ENCODE measurements at regions not wholly inside any gene's neighbourhood (a gene's known extent, or its start where the extent isn't known, plus 50 kb on each side); places are given as distances from the start of the nearest gene placed in this dataset.

DNA sequence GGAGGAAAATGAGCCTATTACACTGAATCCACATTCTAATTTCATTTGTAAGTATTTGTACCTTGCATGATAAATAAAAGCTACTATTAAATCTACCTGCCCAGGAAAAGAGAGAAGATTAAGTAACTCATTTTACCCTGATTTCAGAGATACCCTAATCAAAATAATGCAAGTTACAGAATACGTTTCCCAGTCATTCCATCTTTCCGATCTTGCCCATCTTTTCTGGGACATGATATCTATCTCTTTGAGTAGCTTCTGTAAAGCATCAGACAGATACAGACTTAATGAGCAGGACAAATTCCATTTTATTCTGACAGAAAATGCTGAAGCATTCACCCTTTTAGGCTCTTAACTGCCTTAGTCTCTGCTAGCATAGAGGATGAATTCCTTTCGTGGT lies 56.6 kb downstream of the SPRY2 start:
- no peak for DNase-seq

DNA sequence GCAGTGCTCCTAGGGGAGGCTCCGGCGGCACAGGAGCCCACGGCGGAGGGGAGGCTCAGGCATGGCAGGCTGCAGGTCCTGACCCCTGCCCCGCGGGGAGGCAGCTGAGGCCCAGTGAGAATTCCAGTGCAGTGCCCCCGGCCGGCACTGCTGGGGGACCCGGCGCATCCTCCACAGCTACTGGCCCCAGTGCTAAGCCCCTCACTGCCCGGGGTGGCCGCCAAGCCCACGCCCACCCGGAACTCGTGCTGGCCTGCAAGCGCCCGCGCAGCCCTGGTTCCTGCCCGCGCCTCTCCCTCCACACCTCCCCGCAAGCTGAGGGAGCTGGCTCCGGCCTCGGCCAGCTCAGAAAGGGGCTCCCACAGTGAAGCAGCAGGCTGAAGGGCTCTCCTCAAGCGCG lies 62.2 kb downstream of the SPRY2 start:
- no peak for DNase-seq

DNA sequence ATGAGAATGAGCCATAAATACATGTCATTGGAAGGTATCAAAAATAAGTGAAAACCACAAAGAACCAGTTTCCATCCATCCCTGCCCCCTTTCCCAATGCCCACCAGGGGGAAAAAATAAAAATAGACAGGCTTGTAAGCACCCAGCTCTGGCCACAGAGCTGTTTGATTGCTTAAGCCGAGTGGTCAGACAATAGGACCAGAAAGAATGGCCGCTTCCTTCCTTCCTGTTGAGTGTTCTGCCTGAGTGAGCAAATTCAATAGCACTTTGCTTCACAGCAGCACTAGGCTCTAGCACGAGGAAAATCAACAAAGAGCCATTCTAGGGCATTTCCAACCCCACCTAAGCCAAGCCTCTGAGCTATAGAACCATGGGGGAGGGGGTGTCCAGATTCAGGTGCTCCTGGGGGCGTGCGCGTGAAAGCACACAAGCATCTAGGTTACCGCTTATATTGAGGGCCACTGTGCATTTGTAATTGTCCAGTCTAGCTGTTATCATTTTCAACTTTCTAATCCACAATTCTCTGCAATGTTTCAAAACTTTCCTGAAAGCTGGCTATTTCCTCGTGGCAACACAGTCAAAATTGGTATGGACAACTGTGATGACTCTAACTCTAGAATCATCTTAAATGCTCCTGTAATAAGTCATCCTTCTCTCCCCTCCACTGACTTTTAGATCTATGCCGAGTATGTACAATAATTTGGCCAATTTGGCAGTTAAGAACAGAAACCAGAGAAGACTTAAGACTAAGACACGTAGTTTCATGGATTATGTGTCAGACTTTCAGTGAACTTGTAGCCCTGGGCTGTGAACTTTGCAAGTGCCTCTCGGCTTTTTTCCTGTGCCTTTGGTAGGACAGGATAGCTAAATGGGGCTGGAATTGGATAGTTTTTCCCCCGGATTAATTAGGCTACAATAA lies 64.3 kb downstream of the SPRY2 start:
- DNase-seq, result no peak

DNA sequence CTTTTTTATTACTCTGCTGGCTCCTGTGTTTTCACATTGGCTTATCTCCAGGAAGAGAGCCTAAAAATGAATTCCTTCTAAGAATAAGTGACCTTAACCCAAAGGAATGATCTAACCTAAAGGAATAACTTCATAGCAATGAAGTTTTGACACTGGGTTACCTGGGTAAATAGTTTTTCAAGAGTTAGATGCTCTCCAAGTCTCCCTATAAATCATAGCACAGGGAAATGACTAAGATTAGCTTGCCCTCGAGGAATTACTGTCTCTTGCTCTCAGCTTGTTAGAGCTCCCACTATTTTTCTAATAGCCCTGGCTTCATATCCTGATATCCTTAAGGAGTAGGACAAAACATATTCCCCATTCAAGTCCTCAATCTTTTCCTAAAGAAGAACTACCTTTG lies 66.3 kb downstream of the SPRY2 start:
- DNase-seq, result no peak

DNA sequence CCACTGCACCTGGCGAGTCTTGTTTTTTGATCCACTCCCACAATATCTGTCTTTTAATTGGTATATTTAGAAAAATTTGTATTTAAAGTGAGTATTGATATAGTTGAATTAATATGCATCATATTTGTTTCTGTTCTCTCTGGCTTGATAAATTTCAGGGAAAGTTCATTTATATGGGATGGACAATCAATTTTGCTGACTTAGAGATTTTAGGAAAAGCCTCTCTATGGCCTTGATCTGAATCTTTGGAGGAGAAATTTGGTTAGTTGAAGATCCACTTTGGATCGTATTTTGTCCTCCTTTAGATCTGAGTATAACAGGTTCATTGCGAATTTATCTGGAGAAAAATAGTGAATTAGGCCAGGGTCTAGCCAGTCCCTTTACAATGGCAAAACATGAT lies 67.2 kb downstream of the SPRY2 start:
- no peak for DNase-seq

DNA sequence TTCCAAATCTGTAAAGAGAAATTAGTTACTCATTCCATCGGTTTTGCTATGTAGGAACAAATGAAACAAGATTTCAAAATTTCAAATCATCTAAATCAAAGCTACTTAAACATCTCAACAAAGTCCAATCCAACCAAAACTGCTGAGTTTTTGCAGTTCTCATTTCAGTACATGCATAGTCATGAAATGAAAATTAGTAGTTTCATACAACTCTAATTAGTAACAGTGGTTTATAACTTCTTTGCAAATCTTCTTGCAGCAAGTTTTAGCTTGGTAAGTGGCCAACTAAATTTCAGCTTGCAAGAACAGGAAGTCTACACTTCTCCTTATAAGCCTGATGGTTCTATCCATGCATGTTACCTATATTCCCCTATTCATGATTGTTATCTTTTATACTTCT lies 75.6 kb downstream of the SPRY2 start:
- DNase-seq, result no peak

DNA sequence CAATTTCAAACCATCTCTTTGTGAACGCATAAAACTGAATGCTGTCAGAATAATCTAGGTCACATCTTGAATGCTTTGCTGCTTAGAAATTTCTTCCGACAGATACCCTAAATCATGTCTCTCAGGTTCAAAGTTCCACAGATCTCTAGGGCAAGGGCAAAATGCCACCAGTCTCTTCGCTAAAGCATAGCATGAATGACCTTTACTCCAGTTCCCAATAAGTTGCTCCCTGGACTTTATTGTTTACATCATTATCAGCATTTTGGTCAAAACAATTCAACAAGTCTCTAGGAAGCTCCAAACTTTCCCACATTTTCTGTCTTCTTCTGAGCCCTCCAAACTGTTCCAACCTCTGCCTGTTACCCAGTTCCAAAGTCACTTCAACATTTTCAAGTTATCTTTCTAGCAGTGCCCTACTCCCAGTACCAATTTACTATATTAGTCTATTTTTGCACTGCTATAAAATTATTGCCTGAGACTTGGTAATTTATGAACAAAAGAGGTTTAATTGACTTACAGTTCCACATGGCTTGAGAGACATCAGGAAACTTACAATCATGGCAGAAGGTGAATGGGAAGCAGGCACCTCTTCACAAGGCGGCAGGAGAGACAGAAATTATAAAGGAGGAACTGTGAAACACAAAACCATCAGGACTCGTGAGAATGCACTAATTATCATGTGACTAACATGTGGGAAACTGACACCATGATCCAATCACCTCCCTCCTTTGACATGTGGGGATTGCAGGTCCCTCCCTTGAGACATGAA lies 77.0 kb downstream of the SPRY2 start:
- no peak for DNase-seq

DNA sequence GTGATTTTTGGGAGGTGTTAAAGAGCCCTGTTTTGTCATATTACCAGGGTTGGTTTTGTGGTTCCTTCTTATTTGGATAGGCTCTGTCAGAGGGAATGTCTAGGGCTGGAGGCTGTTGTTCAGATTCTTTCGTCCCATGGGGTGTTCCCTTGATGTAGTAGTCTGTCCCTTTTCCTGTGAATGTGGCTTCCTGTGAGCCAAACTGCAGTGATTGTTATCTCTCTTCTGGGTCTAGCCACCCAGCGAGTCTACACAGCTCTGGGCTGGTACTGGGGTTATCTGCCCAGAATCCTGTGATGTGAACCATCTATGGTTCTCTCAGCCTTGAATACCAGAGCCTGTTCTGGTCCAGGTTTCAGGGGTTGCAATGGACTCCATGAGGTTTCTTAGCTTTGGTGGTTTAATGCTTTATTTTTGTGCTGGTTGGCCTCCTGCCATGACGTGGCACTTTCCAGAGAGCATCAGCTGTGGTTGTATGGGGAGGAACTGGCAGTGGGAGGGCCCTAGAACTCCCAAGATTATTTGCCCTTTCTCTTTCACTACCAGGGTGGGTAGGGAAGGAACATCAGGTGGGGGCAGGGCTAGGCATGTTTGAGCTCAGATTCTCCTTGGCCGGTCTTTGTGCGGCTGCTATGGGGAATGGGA lies 78.8 kb downstream of the SPRY2 start:
- no peak for DNase-seq

DNA sequence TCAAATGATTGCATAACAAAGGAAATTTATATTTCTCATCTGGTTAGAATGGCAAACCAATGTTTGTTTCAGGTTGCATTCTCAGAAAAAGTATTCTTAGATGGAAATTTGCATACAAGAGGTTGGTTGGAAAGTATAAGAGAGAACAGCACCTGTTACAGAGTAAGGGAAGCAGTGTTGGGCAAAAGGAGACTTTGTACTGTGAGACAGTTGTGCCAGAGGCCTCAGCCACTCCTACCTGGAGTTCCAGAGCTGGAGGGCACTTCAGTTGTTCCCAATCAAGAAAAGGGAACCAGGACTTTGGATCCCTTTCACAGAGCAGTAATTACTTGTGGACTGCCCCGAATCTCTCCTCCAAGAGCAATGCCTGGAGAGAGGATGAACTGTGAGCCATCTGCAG lies 81.8 kb downstream of the SPRY2 start:
- DNase-seq, result no peak

DNA sequence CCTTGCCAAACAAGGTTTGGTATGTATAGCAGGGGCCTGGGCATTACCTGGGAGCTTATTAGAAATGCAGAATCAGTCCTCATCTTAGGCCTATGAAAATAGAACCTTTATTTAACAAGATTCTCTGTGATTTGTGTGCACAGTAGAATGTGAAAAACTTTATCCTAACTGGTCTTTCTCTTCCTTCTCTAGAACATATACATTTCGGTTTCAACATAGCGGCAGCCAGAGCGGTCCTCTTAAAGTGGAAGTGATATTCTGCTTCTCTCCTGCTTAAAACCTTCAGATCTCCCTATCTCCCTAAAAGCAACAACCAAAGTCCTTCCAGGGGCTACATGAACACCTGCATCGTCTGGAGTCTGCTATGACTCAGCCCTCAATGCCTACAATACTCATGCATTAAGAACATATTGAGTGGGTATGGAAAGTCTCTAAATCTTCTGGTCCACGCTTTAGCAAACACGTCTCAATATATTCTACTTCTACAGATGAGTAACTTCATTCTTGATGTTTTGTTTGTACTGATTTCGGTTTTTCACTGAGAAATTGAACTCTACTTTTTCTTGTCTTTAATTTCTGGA lies 84.5 kb downstream of the SPRY2 start:
- no peak for DNase-seq

DNA sequence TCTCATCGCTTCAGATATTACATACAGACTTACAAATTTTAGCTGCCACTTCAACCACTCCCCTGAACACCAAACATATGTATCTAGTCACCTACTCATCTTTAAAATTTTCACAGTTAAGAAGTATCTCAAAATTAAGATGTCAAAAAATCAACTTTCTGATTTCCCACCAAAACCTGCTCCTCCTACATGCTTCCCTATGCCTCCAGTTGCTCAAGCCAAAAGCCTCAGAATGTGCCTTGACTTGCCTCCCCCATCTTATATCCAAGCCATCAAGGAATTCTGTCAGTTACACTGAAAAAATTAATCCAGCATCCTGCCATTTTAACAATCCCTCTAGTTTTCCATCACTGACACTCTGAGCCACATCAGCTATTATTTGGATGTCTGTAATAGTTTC lies 85.0 kb downstream of the SPRY2 start:
- no peak for DNase-seq

DNA sequence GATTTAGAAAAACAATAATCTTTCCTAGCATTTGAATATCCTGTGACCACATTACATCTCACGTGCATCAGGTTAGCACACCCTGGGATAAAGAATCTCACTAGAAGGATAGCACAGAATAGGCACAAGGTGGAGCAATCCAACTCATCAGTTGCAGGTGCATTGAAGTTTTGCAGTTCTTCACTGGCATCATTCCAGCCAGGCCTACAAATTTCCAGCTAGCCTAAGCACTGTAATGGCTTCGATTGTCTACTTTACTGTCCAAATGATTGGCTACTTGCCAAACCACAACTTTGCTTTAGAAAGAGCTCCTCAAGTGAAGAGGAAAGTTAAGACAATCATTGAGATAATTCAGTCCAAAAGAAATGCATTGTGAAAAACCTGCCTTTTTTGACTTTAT lies 89.5 kb downstream of the SPRY2 start:
- no peak for DNase-seq

DNA sequence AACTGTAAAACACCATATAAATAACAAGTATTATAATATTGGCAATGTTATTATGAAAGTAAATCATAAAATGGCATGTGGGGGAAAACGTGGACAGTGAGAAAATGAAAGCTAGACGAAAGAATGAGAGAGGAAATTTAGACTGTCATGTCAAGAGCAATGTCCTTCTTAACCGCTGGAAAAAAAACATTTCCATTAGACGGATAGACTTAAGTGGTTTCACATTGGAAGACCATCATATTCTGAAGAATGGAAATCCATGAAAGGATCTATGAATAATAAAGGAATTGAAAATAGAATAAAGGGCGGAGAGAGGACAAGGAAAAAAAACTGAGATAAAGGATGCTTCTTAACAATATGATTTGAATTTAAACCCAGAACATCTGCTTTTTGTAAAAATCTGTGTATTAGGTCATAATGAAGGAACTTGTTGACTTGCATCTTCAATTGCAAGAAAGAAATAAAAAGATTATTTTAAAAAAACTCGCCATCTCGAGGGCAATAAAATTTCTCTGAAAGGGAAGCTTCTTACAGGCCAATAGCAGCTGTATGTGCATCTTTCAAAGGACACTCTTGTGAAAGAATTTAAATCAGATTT lies 90.6 kb downstream of the SPRY2 start:
- no peak for DNase-seq

DNA sequence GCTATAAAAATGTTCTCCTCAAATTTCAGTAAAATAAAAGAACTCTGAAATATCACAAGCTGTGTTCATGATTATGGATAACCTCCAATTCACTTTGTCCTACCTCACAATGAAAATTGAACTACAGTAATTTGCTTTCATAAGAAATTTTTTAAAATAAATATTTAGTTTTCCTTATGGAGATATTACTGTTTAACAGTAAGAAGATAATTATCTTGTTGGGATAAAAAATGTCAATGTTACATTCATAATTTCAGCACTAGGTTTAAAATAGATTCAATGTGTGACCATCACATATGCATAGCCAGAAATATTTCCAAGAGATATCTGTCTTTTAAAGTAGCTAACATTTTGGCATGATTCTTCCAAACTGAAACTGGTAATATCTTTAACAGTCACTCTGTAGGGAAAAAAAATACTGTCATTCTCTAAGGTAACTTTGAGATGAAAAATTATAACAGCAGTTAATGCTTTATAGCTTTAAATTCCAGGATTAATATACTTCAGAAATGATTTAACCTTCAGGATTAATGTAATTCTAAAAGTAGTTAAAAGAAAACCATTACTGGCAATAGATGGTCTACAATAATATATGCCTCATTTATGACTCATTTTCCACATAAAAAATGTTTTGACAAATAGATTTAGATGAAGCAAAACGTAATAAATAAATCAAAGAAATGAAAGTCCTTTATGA lies 91.3 kb downstream of the SPRY2 start:
- DNase-seq, result no peak

DNA sequence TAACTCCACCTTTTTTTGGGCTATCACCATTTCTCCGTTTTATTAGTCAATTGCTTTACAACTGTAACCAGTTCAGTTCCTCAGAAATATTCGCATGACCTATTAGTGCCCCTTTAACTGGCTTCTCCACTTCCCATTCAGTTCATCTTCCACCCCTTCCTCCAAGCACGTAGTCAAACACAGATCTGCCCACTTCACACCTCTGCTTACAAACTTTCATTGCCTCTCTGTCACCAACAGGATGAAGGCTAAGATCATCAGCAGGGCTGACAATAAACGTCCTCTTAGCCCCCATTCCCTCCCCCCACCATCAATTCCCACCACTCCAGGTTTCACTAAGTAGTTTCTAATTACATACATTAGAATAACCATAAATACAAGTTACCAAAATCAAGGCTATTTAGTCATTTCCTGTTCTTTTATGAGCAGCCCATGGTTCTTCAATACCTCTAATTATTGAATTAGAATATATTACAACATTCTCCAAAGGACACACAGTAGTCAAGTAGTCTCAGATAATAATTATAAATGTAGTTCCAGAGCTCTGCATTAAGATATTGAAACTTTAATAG lies 95.7 kb downstream of the SPRY2 start:
- no peak for DNase-seq

DNA sequence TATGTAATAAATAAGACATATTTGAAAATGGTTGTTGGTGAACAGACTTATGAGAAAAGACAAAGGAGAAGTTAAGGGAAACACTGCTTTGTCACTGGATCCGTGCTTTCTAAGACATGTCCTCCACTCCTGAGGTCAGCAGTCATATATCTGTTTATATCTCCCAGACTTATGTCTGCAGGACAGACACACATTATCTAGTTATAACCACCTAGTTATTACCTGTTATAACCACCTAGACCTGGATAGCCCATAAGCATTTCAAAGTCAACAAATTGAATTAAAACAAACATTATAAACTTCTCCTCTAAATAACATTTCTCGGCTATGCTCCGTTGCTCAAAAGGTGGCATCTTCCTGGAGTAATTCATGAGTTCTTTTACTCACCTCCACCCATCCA lies 96.4 kb downstream of the SPRY2 start:
- DNase-seq, result no peak

DNA sequence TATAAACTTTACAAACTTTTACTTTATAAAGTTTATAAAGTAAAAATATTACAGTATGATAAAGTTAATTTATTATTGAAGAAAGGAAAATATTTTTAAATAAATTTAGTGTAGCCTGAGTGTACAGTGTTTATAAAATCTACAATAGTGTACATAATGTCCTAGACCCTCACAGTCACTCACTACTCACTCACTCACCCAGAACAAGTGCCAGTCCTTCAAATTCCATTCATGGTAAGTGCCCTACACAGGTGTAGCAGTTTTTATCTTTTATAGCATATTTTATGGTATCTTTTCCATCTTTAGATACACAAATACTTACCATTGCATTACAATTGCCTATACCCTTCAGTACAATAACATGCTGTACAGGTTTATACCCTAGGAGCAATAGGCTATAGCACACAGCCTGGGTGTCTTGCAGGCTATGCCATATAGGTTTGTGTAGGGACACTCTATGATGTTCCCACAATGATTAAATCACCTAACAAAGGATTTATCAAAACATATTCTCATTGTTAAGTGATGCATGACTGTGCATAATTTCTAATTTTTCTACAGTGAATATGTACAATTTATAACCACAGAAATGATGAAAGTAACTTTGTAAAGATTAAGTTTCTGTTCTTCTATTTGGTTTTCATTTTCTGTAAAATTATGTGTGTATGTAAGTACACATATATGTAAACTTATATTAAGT lies 98.0 kb downstream of the SPRY2 start:
- DNase-seq, result no peak

DNA sequence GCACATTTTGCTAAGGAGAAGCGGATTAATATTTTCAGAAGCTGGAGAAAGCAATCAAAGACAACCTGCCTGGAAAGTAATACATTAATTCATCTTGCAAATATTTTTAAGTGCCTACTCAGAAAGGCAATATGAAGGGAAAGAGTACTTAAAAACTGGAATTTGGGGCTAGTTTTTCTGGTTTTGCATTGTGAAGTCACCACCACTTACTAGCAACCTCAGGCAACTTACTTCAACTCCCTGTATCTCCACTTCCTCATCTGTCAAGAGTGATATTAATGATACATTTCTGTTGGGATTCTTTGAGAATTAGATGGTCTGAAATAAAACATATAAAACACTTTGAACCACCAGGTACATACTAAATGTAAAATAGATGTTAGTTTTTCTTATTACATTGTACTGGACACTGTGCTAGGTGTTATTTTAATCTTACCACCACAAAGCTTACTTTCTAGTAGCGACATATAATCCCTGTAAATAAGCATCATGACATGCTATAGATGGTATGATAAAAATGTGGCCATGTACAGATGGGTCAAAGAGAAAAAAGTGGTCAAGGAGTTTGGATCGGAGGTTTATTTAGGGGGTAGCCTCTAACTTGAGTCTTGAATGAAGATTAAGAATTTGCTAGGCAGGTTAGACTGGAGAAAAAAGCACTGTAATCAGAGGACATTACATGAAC lies 101.2 kb downstream of the SPRY2 start:
- no peak for DNase-seq

DNA sequence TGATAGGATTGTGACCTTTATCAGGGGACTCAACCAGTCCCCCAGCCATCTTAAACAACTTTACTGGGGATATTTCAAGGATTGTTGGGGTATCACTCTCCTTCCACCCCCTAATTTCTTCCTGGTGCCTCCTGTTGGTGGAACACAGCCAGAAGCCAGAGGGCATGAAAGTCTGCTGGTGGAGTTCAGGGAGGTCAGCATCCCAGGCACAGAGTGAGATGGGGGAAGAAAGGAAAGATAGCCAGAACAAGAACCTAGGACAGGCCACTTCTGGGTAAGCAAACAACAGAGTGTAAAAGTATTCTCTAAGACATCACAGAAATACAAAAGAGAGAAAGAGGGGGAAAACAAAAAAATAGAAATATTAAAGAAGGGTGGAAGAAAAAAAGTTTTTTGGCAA lies 101.8 kb downstream of the SPRY2 start:
- no peak for DNase-seq

DNA sequence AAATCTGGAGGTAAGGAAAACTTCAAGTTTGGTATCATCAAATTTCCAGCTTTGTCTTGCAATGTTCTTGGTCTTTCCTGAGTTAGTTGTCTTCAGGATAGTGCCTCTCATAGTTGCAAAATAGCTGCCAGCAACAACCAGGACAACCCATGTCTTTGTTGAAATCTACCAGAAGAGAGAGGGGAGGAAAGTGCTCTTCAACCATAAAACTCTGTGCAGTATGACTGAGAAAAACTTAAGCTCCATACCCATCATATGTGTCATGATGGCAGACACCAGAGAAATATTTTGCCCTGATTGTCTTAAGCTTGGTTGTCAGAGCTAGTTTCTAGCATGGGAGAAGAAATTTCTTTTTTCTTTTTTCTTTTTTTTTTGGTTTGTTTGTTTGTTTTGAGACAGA lies 103.3 kb downstream of the SPRY2 start:
- DNase-seq, result no peak

DNA sequence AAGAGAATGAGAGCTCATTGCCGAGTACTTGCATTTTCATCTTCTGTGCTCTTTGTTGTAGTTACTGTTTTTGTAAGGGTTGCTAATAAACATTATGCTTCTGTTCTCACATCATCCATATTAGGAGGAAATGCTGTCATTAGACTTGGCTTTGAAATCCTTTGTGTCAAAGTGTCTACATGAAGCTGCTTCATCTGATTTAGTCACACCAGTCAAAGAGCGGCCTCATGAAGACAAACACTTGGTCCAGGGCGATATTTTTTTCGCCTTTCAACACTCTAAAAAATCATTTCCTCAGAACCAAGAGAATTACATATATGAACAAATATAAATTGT lies 105.0 kb downstream of the SPRY2 start:
- DNase-seq, result no peak

All from SIG-M5 (cell line).